ENCODE measurements at regions not wholly inside any gene's neighbourhood (a gene's known extent, or its start where the extent isn't known, plus 50 kb on each side); places are given as distances from the start of the nearest gene placed in this dataset.

DNA sequence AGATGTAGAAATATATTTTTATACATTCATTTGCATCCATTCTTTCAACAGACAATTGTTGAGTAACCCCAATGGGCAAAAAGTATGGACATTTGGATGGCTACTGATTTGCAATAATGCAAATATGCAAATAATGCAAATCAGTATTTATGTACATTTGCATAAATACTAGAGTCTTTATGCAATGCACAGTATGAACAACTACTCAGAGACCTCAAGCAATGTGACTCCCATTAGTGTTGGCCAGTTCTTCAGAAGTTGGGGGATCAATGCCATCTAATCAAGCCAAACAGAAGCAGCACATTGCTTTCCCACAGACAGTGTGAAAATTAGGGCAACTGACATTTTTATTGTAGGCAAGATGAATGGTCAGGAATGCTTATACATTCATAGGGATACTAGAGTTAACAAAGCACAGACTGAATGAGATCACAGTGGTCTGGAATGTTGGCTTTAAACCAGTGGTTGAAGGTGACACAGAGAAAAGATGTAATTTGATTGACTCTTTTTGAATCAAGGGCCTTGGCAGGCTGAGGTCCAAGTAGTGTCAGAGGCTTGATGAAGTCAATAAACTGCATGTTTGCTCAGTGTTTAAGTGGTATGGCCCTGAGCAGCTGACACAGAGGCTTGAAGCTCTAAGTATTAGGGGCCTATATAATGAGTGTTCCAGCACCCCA is 256.6 kb downstream of the CTH start:
- peak; percentile 23 for DNase-seq (ENCODE audit: low read depth)
- TF ChIP-seq, protein P1, sequence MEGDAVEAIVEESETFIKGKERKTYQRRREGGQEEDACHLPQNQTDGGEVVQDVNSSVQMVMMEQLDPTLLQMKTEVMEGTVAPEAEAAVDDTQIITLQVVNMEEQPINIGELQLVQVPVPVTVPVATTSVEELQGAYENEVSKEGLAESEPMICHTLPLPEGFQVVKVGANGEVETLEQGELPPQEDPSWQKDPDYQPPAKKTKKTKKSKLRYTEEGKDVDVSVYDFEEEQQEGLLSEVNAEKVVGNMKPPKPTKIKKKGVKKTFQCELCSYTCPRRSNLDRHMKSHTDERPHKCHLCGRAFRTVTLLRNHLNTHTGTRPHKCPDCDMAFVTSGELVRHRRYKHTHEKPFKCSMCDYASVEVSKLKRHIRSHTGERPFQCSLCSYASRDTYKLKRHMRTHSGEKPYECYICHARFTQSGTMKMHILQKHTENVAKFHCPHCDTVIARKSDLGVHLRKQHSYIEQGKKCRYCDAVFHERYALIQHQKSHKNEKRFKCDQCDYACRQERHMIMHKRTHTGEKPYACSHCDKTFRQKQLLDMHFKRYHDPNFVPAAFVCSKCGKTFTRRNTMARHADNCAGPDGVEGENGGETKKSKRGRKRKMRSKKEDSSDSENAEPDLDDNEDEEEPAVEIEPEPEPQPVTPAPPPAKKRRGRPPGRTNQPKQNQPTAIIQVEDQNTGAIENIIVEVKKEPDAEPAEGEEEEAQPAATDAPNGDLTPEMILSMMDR (conservative IDR thresholded peaks at IDR 0.05; ENCODE audit: low read length): no peak
- no peak overlapping the region for H3K4me3 ChIP-seq (ENCODE audit: low read length)

GRCh38 chr1:70671006-70671405 is 259.9 kb downstream of the CTH start:
- TF ChIP-seq, protein P1 (conservative IDR thresholded peaks at IDR 0.05; ENCODE audit: low read length): no peak
- no peak for DNase-seq (ENCODE audit: low read depth)

GRCh38 chr1:70672442-70672888 is 261.4 kb downstream of the CTH start:
- TF ChIP-seq, protein P1 (conservative IDR thresholded peaks at IDR 0.05; ENCODE audit: low read length): no peak
- no peak for DNase-seq (ENCODE audit: low read depth)
- no peak overlapping the region for H3K4me3 ChIP-seq (ENCODE audit: low read length)

More at GRCh38 chr1:70671006-70671405, 259.9 kb downstream of the CTH start:
- H3K4me3 ChIP-seq (ENCODE audit: low read length): no peak overlapping the region

GRCh38 chr1:70674941-70675685 is 264.0 kb downstream of the CTH start:
- DNase-seq (ENCODE audit: low read depth): no peak
- TF ChIP-seq, protein P1 (conservative IDR thresholded peaks at IDR 0.05; ENCODE audit: low read length): no peak
- no peak overlapping the region for H3K4me3 ChIP-seq (ENCODE audit: low read length)

GRCh38 chr1:70675737-70676156 is 264.7 kb downstream of the CTH start:
- no peak for DNase-seq (ENCODE audit: low read depth)
- TF ChIP-seq, protein P1 (conservative IDR thresholded peaks at IDR 0.05; ENCODE audit: low read length): no peak
- no peak overlapping the region for H3K4me3 ChIP-seq (ENCODE audit: low read length)

GRCh38 chr1:70685300-70686286 is 274.5 kb downstream of the CTH start:
- TF ChIP-seq, protein P1 (conservative IDR thresholded peaks at IDR 0.05; ENCODE audit: low read length): peak; percentile 99
- DNase-seq (ENCODE audit: low read depth): peak; percentile 73
- H3K4me3 ChIP-seq (ENCODE audit: low read length): no peak overlapping the region

All from AG10803 (cell line).